Uterus (tissue), 2 donors: ENCODE measurements at regions not wholly inside any gene's neighbourhood (a gene's known extent, or its start where the extent isn't known, plus 50 kb on each side); places are given as distances from the start of the nearest gene placed in this dataset.

Experiments
- POLR2A ChIP-seq, 2 donors: fragments of 450-650 bp; IDR thresholded peaks; one replicate each; pipeline ENCODE4 v1.6.1; 2016; ENCODE audit warnings: antibody characterized with exemption in 2 of 2, mild to moderate bottlenecking in 1 of 2, moderate library complexity in 1 of 2
- TF ChIP-seq, protein P1 (sequence below), 4 experiments: fragments of 200-600 bp in 2 of 4; fragments of 450-650 bp in 2 of 4; sonication (generic) in 2 of 4; IDR thresholded peaks; one replicate each; pipeline ENCODE4 v1.5.1; 2016 to 2019; ENCODE audit warnings: antibody characterized with exemption in 4 of 4, mild to moderate bottlenecking in 2 of 4, moderate library complexity in 1 of 4

GRCh38 chr14:21780429-21781084 lies 106.9 kb upstream of the OR4E1 start:
- TF ChIP-seq, protein P1, sequence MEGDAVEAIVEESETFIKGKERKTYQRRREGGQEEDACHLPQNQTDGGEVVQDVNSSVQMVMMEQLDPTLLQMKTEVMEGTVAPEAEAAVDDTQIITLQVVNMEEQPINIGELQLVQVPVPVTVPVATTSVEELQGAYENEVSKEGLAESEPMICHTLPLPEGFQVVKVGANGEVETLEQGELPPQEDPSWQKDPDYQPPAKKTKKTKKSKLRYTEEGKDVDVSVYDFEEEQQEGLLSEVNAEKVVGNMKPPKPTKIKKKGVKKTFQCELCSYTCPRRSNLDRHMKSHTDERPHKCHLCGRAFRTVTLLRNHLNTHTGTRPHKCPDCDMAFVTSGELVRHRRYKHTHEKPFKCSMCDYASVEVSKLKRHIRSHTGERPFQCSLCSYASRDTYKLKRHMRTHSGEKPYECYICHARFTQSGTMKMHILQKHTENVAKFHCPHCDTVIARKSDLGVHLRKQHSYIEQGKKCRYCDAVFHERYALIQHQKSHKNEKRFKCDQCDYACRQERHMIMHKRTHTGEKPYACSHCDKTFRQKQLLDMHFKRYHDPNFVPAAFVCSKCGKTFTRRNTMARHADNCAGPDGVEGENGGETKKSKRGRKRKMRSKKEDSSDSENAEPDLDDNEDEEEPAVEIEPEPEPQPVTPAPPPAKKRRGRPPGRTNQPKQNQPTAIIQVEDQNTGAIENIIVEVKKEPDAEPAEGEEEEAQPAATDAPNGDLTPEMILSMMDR (IDR thresholded peaks at IDR 0.05) = no peak
- TF ChIP-seq POLR2A (IDR thresholded peaks at IDR 0.05) = no peak
